ENCODE measurements at regions not wholly inside any gene's neighbourhood (a gene's known extent, or its start where the extent isn't known, plus 50 kb on each side); places are given as distances from the start of the nearest gene placed in this dataset.
"Not testable (repeated sequence)": the region's sequence is repeated elsewhere in the genome, so short reads cannot be mapped to it uniquely, and the experiment has no call there.

GRCh38 chr4:14000091-14000814 is 372.7 kb upstream of the BOD1L1 start:
- peak; percentile 50 for DNase-seq (ENCODE audit: insufficient read length, low spot score, missing footprints)

GRCh38 chr4:14002331-14002730 is 374.8 kb upstream of the BOD1L1 start:
- not testable (repeated sequence) for H3K36me3 ChIP-seq (ENCODE audit: insufficient read depth, low read length); H3K4me1 ChIP-seq (ENCODE audit: insufficient read depth, low read length); H3K4me3 ChIP-seq (ENCODE audit: insufficient read depth, low read length); H3K4me2 ChIP-seq (ENCODE audit: insufficient read depth, low read length); H2AFZ ChIP-seq (ENCODE audit: low read length); H3K27ac ChIP-seq (ENCODE audit: low read depth, low read length); H4K20me1 ChIP-seq (ENCODE audit: insufficient read depth, low read length); DNase-seq (ENCODE audit: insufficient read length, low spot score, missing footprints); H3K27me3 ChIP-seq (ENCODE audit: insufficient read depth, low read length); H3K79me2 ChIP-seq (ENCODE audit: insufficient read depth, low read length); H3K9me3 ChIP-seq (ENCODE audit: low read depth, low read length)

More at GRCh38 chr4:14000091-14000814, 372.7 kb upstream of the BOD1L1 start:
- Histone ChIP-seq H3K4me2 (ENCODE audit: insufficient read depth, low read length) (no peak overlapping the region), H3K4me3 (ENCODE audit: insufficient read depth, low read length) (no peak overlapping the region), H3K79me2 (ENCODE audit: insufficient read depth, low read length) (no peaks in the 10 kb centered on the region), H3K9me3 (ENCODE audit: low read depth, low read length) (no peaks in the 10 kb centered on the region), H3K27ac (ENCODE audit: low read depth, low read length) (no peak overlapping the region), H4K20me1 (ENCODE audit: insufficient read depth, low read length) (no peaks in the 10 kb centered on the region), H3K36me3 (ENCODE audit: insufficient read depth, low read length) (no peaks in the 10 kb centered on the region), H3K4me1 (ENCODE audit: insufficient read depth, low read length) (peaks cover 5% of the 10 kb centered on the region), H3K27me3 (ENCODE audit: insufficient read depth, low read length) (no peaks in the 10 kb centered on the region), H2AFZ (ENCODE audit: low read length) (no peak overlapping the region)
- TF ChIP-seq CTCF (IDR thresholded peaks at IDR 0.05; ENCODE audit: extremely low read depth, low read depth, low read length) = no peak

- Histone ChIP-seq H3K9me3 (ENCODE audit: low read depth, low read length) (no peaks in the 10 kb centered on the region), H4K20me1 (ENCODE audit: insufficient read depth, low read length) (no peaks in the 10 kb centered on the region), H3K27ac (ENCODE audit: low read depth, low read length) (no peak overlapping the region), H3K4me2 (ENCODE audit: insufficient read depth, low read length) (no peak overlapping the region), H3K27me3 (ENCODE audit: insufficient read depth, low read length) (no peaks in the 10 kb centered on the region), H3K4me1 (ENCODE audit: insufficient read depth, low read length) (no peaks in the 10 kb centered on the region), H3K36me3 (ENCODE audit: insufficient read depth, low read length) (no peaks in the 10 kb centered on the region), H2AFZ (ENCODE audit: low read length) (no peak overlapping the region), H3K4me3 (ENCODE audit: insufficient read depth, low read length) (no peak overlapping the region), H3K79me2 (ENCODE audit: insufficient read depth, low read length) (no peaks in the 10 kb centered on the region)
- TF ChIP-seq CTCF (IDR thresholded peaks at IDR 0.05; ENCODE audit: extremely low read depth, low read depth, low read length) = no peak
- DNase-seq (ENCODE audit: insufficient read length, low spot score, missing footprints) = no peak
Observed at GRCh38 chr4:14008494-14008893, 381.0 kb upstream of the BOD1L1 start.

- no peak for TF ChIP-seq CTCF (IDR thresholded peaks at IDR 0.05; ENCODE audit: extremely low read depth, low read depth, low read length)
- Histone ChIP-seq H3K36me3 (ENCODE audit: insufficient read depth, low read length) (no peaks in the 10 kb centered on the region), H3K27me3 (ENCODE audit: insufficient read depth, low read length) (no peaks in the 10 kb centered on the region), H3K9me3 (ENCODE audit: low read depth, low read length) (peaks cover 4% of the 10 kb centered on the region), H4K20me1 (ENCODE audit: insufficient read depth, low read length) (no peaks in the 10 kb centered on the region), H3K4me2 (ENCODE audit: insufficient read depth, low read length) (no peak overlapping the region), H3K4me3 (ENCODE audit: insufficient read depth, low read length) (no peak overlapping the region), H2AFZ (ENCODE audit: low read length) (no peak overlapping the region), H3K4me1 (ENCODE audit: insufficient read depth, low read length) (peaks cover 15% of the 10 kb centered on the region), H3K27ac (ENCODE audit: low read depth, low read length) (no peak overlapping the region), H3K79me2 (ENCODE audit: insufficient read depth, low read length) (no peaks in the 10 kb centered on the region)
- no peak for DNase-seq (ENCODE audit: insufficient read length, low spot score, missing footprints)
Observed at GRCh38 chr4:14018191-14018853, 390.8 kb upstream of the BOD1L1 start.
